ENCODE measurements at regions not wholly inside any gene's neighbourhood (a gene's known extent, or its start where the extent isn't known, plus 50 kb on each side); places are given as distances from the start of the nearest gene placed in this dataset.
"Not testable (repeated sequence)": the region's sequence is repeated elsewhere in the genome, so short reads cannot be mapped to it uniquely, and the experiment has no call there.

- Mint-ChIP-seq H3K27ac (no peak overlapping the region), H3K4me3 (no peak overlapping the region), H3K9me3 (no peaks in the 10 kb centered on the region), H3K4me1 (no peaks in the 10 kb centered on the region), H3K36me3 (no peaks in the 10 kb centered on the region), H3K27me3 (no peaks in the 10 kb centered on the region)
Observed at GRCh38 chr2:220593526-220593925, 966.1 kb downstream of the SLC4A3 start.

GRCh38 chr2:220601674-220602073 lies 970.4 kb downstream of the EPHA4 start:
- Mint-ChIP-seq H3K27ac (no peak overlapping the region), H3K36me3 (no peaks in the 10 kb centered on the region), H3K27me3 (peaks cover 2% of the 10 kb centered on the region), H3K4me1 (no peaks in the 10 kb centered on the region), H3K9me3 (no peaks in the 10 kb centered on the region), H3K4me3 (no peak overlapping the region)

- H3K9me3 Mint-ChIP-seq, H3K27me3 Mint-ChIP-seq, H3K36me3 Mint-ChIP-seq, H3K4me1 Mint-ChIP-seq, H3K4me3 Mint-ChIP-seq, H3K27ac Mint-ChIP-seq: not testable (repeated sequence)
Observed at GRCh38 chr2:220613004-220613403, 959.1 kb downstream of the EPHA4 start.

- Mint-ChIP-seq H3K27ac (no peak overlapping the region), H3K27me3 (no peaks in the 10 kb centered on the region), H3K36me3 (no peaks in the 10 kb centered on the region), H3K4me1 (no peaks in the 10 kb centered on the region), H3K4me3 (no peak overlapping the region), H3K9me3 (no peaks in the 10 kb centered on the region)
Observed at GRCh38 chr2:220614064-220614463, 958.0 kb downstream of the EPHA4 start.

- Mint-ChIP-seq H3K4me3 (no peak overlapping the region), H3K27ac (no peak overlapping the region), H3K4me1 (no peaks in the 10 kb centered on the region), H3K36me3 (no peaks in the 10 kb centered on the region), H3K27me3 (no peaks in the 10 kb centered on the region), H3K9me3 (no peaks in the 10 kb centered on the region)
Observed at GRCh38 chr2:220619525-220620220, 952.4 kb downstream of the EPHA4 start.

GRCh38 chr2:220626603-220627002 lies 945.5 kb downstream of the EPHA4 start:
- Mint-ChIP-seq H3K36me3 (no peaks in the 10 kb centered on the region), H3K27me3 (no peaks in the 10 kb centered on the region), H3K4me3 (no peak overlapping the region), H3K27ac (no peak overlapping the region), H3K9me3 (no peaks in the 10 kb centered on the region), H3K4me1 (no peaks in the 10 kb centered on the region)

GRCh38 chr2:220628252-220628651 lies 943.9 kb downstream of the EPHA4 start:
- H3K27ac Mint-ChIP-seq: no peak overlapping the region
- no peaks in the 10 kb centered on the region for H3K36me3 Mint-ChIP-seq
- no peaks in the 10 kb centered on the region for H3K9me3 Mint-ChIP-seq
- H3K4me1 Mint-ChIP-seq: no peaks in the 10 kb centered on the region
- H3K4me3 Mint-ChIP-seq: no peak overlapping the region
- no peaks in the 10 kb centered on the region for H3K27me3 Mint-ChIP-seq

- Mint-ChIP-seq H3K9me3 (no peaks in the 10 kb centered on the region), H3K4me3 (no peak overlapping the region), H3K27me3 (no peaks in the 10 kb centered on the region), H3K4me1 (peaks cover 6% of the 10 kb centered on the region), H3K36me3 (no peaks in the 10 kb centered on the region), H3K27ac (no peak overlapping the region)
Observed at GRCh38 chr2:220641137-220641536, 931.0 kb downstream of the EPHA4 start.

- H3K4me1 Mint-ChIP-seq: peaks cover 15% of the 10 kb centered on the region
- peak overlapping the region; percentile 31 for H3K4me3 Mint-ChIP-seq
- H3K27me3 Mint-ChIP-seq: no peaks in the 10 kb centered on the region
- H3K9me3 Mint-ChIP-seq: no peaks in the 10 kb centered on the region
- peak overlapping the region; percentile 90 for H3K27ac Mint-ChIP-seq
- H3K36me3 Mint-ChIP-seq: no peaks in the 10 kb centered on the region
Observed at GRCh38 chr2:220646424-220646823, 925.7 kb downstream of the EPHA4 start.

GRCh38 chr2:220648628-220649027 lies 923.5 kb downstream of the EPHA4 start:
- H3K27me3 Mint-ChIP-seq: no peaks in the 10 kb centered on the region
- peaks cover 15% of the 10 kb centered on the region for H3K4me1 Mint-ChIP-seq
- H3K27ac Mint-ChIP-seq: no peak overlapping the region
- no peaks in the 10 kb centered on the region for H3K36me3 Mint-ChIP-seq
- H3K9me3 Mint-ChIP-seq: no peaks in the 10 kb centered on the region
- H3K4me3 Mint-ChIP-seq: no peak overlapping the region

GRCh38 chr2:220653776-220654175 lies 918.3 kb downstream of the EPHA4 start:
- H3K4me3 Mint-ChIP-seq: no peak overlapping the region
- H3K4me1 Mint-ChIP-seq: no peaks in the 10 kb centered on the region
- no peak overlapping the region for H3K27ac Mint-ChIP-seq
- H3K27me3 Mint-ChIP-seq: peaks cover 2% of the 10 kb centered on the region
- no peaks in the 10 kb centered on the region for H3K9me3 Mint-ChIP-seq
- H3K36me3 Mint-ChIP-seq: no peaks in the 10 kb centered on the region

GRCh38 chr2:220654322-220654721 lies 917.8 kb downstream of the EPHA4 start:
- Mint-ChIP-seq H3K36me3 (no peaks in the 10 kb centered on the region), H3K4me3 (no peak overlapping the region), H3K27ac (no peak overlapping the region), H3K9me3 (no peaks in the 10 kb centered on the region), H3K27me3 (peaks cover 2% of the 10 kb centered on the region), H3K4me1 (no peaks in the 10 kb centered on the region)

- no peaks in the 10 kb centered on the region for H3K27me3 Mint-ChIP-seq
- H3K4me1 Mint-ChIP-seq: no peaks in the 10 kb centered on the region
- no peak overlapping the region for H3K27ac Mint-ChIP-seq
- H3K36me3 Mint-ChIP-seq: no peaks in the 10 kb centered on the region
- no peaks in the 10 kb centered on the region for H3K9me3 Mint-ChIP-seq
- no peak overlapping the region for H3K4me3 Mint-ChIP-seq
Observed at GRCh38 chr2:220660277-220661145, 911.6 kb downstream of the EPHA4 start.

GRCh38 chr2:220662431-220662830 lies 909.7 kb downstream of the EPHA4 start:
- Mint-ChIP-seq H3K4me3 (no peak overlapping the region), H3K4me1 (no peaks in the 10 kb centered on the region), H3K27me3 (no peaks in the 10 kb centered on the region), H3K27ac (no peak overlapping the region), H3K9me3 (no peaks in the 10 kb centered on the region), H3K36me3 (no peaks in the 10 kb centered on the region)

- Mint-ChIP-seq H3K4me3 (no peak overlapping the region), H3K9me3 (no peaks in the 10 kb centered on the region), H3K27ac (no peak overlapping the region), H3K4me1 (no peaks in the 10 kb centered on the region), H3K36me3 (no peaks in the 10 kb centered on the region), H3K27me3 (no peaks in the 10 kb centered on the region)
Observed at GRCh38 chr2:220663065-220663464, 909.0 kb downstream of the EPHA4 start.

GRCh38 chr2:220664272-220665107 lies 907.6 kb downstream of the EPHA4 start:
- no peaks in the 10 kb centered on the region for H3K9me3 Mint-ChIP-seq

More at GRCh38 chr2:220664272-220665107, 907.6 kb downstream of the EPHA4 start:
- H3K27me3 Mint-ChIP-seq: no peaks in the 10 kb centered on the region
- H3K36me3 Mint-ChIP-seq: no peaks in the 10 kb centered on the region
- H3K4me3 Mint-ChIP-seq: no peak overlapping the region
- no peak overlapping the region for H3K27ac Mint-ChIP-seq
- H3K4me1 Mint-ChIP-seq: no peaks in the 10 kb centered on the region
